ENCODE measurements at regions not wholly inside any gene's neighbourhood (a gene's known extent, or its start where the extent isn't known, plus 50 kb on each side); places are given as distances from the start of the nearest gene placed in this dataset.
A peak's percentile ranks its signal among the peaks of the same experiment; 100 is the strongest.

GRCh38 chr10:31146491-31147209 is 115.0 kb upstream of the ZNF438 start:
- Histone ChIP-seq H3K4me3 (no peak overlapping the region), H3K27ac (no peak overlapping the region), H3K27me3 (no peaks in the 10 kb centered on the region), H3K9me3 (no peaks in the 10 kb centered on the region), H3K4me1 (ENCODE audit: insufficient read depth) (peaks cover 7% of the 10 kb centered on the region), H3K36me3 (no peaks in the 10 kb centered on the region)
- TF ChIP-seq, protein P1, sequence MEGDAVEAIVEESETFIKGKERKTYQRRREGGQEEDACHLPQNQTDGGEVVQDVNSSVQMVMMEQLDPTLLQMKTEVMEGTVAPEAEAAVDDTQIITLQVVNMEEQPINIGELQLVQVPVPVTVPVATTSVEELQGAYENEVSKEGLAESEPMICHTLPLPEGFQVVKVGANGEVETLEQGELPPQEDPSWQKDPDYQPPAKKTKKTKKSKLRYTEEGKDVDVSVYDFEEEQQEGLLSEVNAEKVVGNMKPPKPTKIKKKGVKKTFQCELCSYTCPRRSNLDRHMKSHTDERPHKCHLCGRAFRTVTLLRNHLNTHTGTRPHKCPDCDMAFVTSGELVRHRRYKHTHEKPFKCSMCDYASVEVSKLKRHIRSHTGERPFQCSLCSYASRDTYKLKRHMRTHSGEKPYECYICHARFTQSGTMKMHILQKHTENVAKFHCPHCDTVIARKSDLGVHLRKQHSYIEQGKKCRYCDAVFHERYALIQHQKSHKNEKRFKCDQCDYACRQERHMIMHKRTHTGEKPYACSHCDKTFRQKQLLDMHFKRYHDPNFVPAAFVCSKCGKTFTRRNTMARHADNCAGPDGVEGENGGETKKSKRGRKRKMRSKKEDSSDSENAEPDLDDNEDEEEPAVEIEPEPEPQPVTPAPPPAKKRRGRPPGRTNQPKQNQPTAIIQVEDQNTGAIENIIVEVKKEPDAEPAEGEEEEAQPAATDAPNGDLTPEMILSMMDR (IDR thresholded peaks at IDR 0.05) = no peak
- TF ChIP-seq EP300 (IDR thresholded peaks at IDR 0.05) = no peak
- no peak for TF ChIP-seq POLR2A (IDR thresholded peaks at IDR 0.05)
- intact Hi-C loops (cut with DNase I) = no loop called here
- WGBS, 3 donors = 6 to 12% (median 11%) methylated on average over 21 of the region's 21 CpGs
- peak; percentile 44 to 79 (median 56) for DNase-seq

DNA sequence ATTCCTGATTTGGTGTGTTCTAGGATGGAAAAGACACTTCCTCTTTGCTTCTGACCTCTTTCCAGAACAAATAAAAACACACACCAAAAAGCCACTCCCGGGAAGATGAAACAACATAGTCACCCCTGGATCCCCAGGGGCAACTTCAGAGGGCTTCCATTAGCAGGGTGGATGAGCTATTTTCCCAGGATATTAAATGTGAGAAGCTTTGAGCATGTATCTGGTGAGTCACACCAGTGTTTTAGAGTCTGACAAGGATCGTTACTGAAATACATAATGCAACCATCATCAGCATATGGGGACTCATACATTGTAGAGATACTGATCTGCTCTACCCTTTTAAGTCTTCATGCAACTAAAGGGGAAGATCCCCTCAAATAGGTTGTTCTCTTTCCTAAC is 115.5 kb upstream of the ZNF438 start:
- no peaks in the 10 kb centered on the region for H3K27me3 ChIP-seq
- no peak for DNase-seq
- WGBS, 3 donors = 34 to 45% (median 43%) methylated on average over 2 of the region's 2 CpGs
- H3K4me3 ChIP-seq = no peak overlapping the region
- peaks cover 7% of the 10 kb centered on the region for H3K4me1 ChIP-seq (ENCODE audit: insufficient read depth)
- H3K9me3 ChIP-seq = no peaks in the 10 kb centered on the region
- intact Hi-C loops (cut with DNase I) = no loop called here
- TF ChIP-seq, protein P1 (IDR thresholded peaks at IDR 0.05) = no peak
- TF ChIP-seq EP300 (IDR thresholded peaks at IDR 0.05) = no peak
- TF ChIP-seq POLR2A (IDR thresholded peaks at IDR 0.05) = no peak
- no peak overlapping the region for H3K27ac ChIP-seq
- H3K36me3 ChIP-seq = no peaks in the 10 kb centered on the region

DNA sequence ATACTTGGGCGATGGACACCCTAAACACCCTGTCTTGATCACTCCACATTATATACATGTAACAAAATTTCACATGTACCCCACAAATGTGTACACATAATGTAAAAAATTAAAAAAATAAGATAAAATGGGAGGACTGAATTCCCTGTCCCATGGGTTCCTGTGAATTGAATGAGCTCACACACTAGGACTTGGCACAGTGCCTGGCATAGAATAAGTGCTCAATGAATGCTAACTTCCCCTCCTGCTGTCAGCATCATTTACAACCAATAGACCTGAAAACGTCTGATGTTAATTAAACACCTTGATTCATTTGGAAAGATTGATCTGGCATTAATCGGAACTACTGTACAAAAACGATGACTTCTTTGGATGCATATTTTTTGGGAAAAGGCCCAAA is 117.3 kb upstream of the ZNF438 start:
- no peak for TF ChIP-seq POLR2A (IDR thresholded peaks at IDR 0.05)
- TF ChIP-seq, protein P1 (IDR thresholded peaks at IDR 0.05) = no peak
- no peak for TF ChIP-seq EP300 (IDR thresholded peaks at IDR 0.05)
- Histone ChIP-seq H3K4me1 (ENCODE audit: insufficient read depth) (peaks cover 8% of the 10 kb centered on the region), H3K4me3 (no peak overlapping the region), H3K36me3 (no peaks in the 10 kb centered on the region), H3K27ac (no peak overlapping the region), H3K9me3 (no peaks in the 10 kb centered on the region), H3K27me3 (no peaks in the 10 kb centered on the region)
- no peak for DNase-seq
- 82 to 90% (median 88%) methylated on average over 4 of the region's 4 CpGs for WGBS, 3 donors
- intact Hi-C loops (cut with DNase I) = no loop called here

DNA sequence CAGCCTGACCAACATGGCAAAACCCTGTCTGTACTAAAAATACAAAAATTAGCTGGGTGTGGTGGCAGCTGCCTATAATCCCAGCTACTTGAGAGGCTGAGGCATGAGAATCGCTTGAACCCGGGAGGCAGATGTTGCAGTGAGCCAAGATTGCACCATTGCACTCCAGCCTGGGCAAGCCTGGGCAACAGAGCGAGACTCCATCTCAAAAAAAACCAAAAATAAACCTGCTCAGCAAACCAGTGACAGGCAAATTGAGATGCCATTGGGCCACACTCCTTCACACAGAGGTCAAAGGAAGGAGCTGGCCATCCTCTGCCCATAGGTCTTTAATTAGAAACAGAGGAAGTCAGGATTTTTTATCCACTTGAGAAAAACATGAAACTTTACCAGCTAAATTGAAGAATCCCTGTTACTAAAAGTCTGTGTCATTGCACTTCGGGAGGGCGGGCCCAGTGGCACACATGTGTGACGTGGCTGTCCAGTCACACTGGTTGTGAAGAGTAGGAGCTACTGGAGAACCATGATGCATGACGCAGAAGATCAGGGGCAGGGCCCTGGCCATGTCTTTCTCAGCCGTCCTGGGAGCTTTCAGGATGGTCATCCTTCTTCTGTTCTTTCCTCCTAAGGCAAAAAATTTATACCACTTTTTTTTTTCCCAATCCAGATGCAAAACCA is 118.3 kb upstream of the ZNF438 start:
- Histone ChIP-seq H3K27me3 (no peaks in the 10 kb centered on the region), H3K4me1 (ENCODE audit: insufficient read depth) (peaks cover 8% of the 10 kb centered on the region), H3K4me3 (no peak overlapping the region), H3K27ac (no peak overlapping the region), H3K9me3 (no peaks in the 10 kb centered on the region), H3K36me3 (no peaks in the 10 kb centered on the region)
- 78 to 97% (median 87%) methylated on average over 8 of the region's 8 CpGs for WGBS, 3 donors
- DNase-seq = no peak
- intact Hi-C loops (cut with DNase I) = no loop called here
- TF ChIP-seq, protein P1 (IDR thresholded peaks at IDR 0.05) = no peak
- no peak for TF ChIP-seq EP300 (IDR thresholded peaks at IDR 0.05)
- TF ChIP-seq POLR2A (IDR thresholded peaks at IDR 0.05) = no peak

Measured in ovary (tissue), 7 donors.